Suprapubic skin (tissue), 4 donors: ENCODE measurements at regions not wholly inside any gene's neighbourhood (a gene's known extent, or its start where the extent isn't known, plus 50 kb on each side); places are given as distances from the start of the nearest gene placed in this dataset.

Source experiments
- DNase-seq, 2 donors: peaks; one replicate each; pipeline ENCODE4 v3.0.0-alpha.2; 2019; ENCODE audit warnings: low spot score in 2 of 2
- H3K27ac ChIP-seq: fragments of 200-600 bp; sonication (generic); one replicate; pipeline ENCODE4 v1.5.1; 2019
- H3K27me3 ChIP-seq: fragments of 200-600 bp; sonication (generic); one replicate; pipeline ENCODE4 v1.5.1; 2019
- H3K36me3 ChIP-seq: fragments of 200-600 bp; sonication (generic); one replicate; pipeline ENCODE4 v1.5.1; 2019
- H3K4me1 ChIP-seq: fragments of 200-600 bp; sonication (generic); one replicate; pipeline ENCODE4 v1.5.1; 2019
- H3K4me3 ChIP-seq: fragments of 200-600 bp; sonication (generic); one replicate; pipeline ENCODE4 v1.5.1; 2019; ENCODE audit warnings: mild to moderate bottlenecking
- H3K9me3 ChIP-seq: fragments of 200-600 bp; sonication (generic); one replicate; pipeline ENCODE4 v1.5.1; 2019
- EP300 ChIP-seq: sonication (generic); formaldehyde crosslinking; IDR thresholded peaks from one replicate; pipeline ENCODE4 v1.6.1; 2017; ENCODE audit warnings: antibody characterized with exemption
- POLR2A ChIP-seq, 2 donors: fragments of 450-650 bp; IDR thresholded peaks; one replicate each; pipeline ENCODE4 v1.6.1; 2017; ENCODE audit warnings: antibody characterized with exemption in 2 of 2, mild to moderate bottlenecking in 2 of 2, moderate library complexity in 2 of 2
- POLR2AphosphoS5 ChIP-seq, 3 donors: sonication (generic); formaldehyde crosslinking; IDR thresholded peaks; one replicate each; pipeline ENCODE4 v1.6.1; 2017; ENCODE audit warnings: antibody characterized with exemption in 3 of 3
- WGBS: methylation state at CpG from one replicate; pipeline ENCODE4 v1.1.5; 2018; 5-methylcytosine and 5-hydroxymethylcytosine counted together
- TF ChIP-seq, protein P1 (sequence below), 2 donors: fragments of 200-600 bp in 1 of 2; fragments of 450-650 bp in 1 of 2; sonication (generic) in 1 of 2; IDR thresholded peaks; one replicate each; pipeline ENCODE4 v1.5.1; 2016 to 2019; ENCODE audit warnings: antibody characterized with exemption in 2 of 2, mild to moderate bottlenecking in 1 of 2, moderate library complexity in 1 of 2

DNA sequence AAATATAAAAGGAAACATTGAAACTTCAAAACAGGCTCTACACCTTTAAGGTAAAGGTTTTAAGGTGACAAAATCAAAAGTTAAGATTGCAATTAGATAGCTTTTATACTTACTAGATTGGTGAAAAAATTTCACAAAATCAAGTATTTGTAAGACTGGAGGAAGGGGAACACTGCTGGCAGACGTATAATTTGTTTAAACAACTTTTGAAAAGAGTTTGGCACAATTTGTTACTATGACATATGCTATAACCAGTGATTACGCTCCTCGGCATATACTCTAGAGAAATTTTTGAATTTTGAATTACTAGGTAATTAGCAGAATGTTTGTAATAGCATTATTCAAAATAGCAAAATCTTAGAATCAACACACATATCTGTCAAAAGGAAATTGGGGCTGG, 425.0 kb downstream of the LRRIQ3 start:
- WGBS = 79% methylated on average over 3 of the region's 3 CpGs
- DNase-seq = no peak

GRCh38 chr1:73771396-73771795, 426.6 kb downstream of the LRRIQ3 start:
- no peaks in the 10 kb centered on the region for H3K36me3 ChIP-seq
- no peaks in the 10 kb centered on the region for H3K4me1 ChIP-seq
- H3K27ac ChIP-seq = no peak overlapping the region
- no peaks in the 10 kb centered on the region for H3K27me3 ChIP-seq
- no peaks in the 10 kb centered on the region for H3K9me3 ChIP-seq
- WGBS = 94% methylated on average over 5 of the region's 8 CpGs
- H3K4me3 ChIP-seq = no peak overlapping the region
- no peak for DNase-seq
- TF ChIP-seq POLR2AphosphoS5 (IDR thresholded peaks at IDR 0.05) (no peak), POLR2A (IDR thresholded peaks at IDR 0.05) (no peak), EP300 (no peak)
- TF ChIP-seq, protein P1, sequence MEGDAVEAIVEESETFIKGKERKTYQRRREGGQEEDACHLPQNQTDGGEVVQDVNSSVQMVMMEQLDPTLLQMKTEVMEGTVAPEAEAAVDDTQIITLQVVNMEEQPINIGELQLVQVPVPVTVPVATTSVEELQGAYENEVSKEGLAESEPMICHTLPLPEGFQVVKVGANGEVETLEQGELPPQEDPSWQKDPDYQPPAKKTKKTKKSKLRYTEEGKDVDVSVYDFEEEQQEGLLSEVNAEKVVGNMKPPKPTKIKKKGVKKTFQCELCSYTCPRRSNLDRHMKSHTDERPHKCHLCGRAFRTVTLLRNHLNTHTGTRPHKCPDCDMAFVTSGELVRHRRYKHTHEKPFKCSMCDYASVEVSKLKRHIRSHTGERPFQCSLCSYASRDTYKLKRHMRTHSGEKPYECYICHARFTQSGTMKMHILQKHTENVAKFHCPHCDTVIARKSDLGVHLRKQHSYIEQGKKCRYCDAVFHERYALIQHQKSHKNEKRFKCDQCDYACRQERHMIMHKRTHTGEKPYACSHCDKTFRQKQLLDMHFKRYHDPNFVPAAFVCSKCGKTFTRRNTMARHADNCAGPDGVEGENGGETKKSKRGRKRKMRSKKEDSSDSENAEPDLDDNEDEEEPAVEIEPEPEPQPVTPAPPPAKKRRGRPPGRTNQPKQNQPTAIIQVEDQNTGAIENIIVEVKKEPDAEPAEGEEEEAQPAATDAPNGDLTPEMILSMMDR (IDR thresholded peaks at IDR 0.05) = no peak

More for the DNA sequence above, 425.0 kb downstream of the LRRIQ3 start:
- Histone ChIP-seq H3K4me3 (no peak overlapping the region), H3K27me3 (no peaks in the 10 kb centered on the region), H3K9me3 (no peaks in the 10 kb centered on the region), H3K27ac (no peak overlapping the region), H3K4me1 (no peaks in the 10 kb centered on the region), H3K36me3 (no peaks in the 10 kb centered on the region)
- TF ChIP-seq EP300 (no peak), POLR2A (IDR thresholded peaks at IDR 0.05) (no peak), POLR2AphosphoS5 (IDR thresholded peaks at IDR 0.05) (no peak)
- TF ChIP-seq, protein P1 (IDR thresholded peaks at IDR 0.05) = no peak

DNA sequence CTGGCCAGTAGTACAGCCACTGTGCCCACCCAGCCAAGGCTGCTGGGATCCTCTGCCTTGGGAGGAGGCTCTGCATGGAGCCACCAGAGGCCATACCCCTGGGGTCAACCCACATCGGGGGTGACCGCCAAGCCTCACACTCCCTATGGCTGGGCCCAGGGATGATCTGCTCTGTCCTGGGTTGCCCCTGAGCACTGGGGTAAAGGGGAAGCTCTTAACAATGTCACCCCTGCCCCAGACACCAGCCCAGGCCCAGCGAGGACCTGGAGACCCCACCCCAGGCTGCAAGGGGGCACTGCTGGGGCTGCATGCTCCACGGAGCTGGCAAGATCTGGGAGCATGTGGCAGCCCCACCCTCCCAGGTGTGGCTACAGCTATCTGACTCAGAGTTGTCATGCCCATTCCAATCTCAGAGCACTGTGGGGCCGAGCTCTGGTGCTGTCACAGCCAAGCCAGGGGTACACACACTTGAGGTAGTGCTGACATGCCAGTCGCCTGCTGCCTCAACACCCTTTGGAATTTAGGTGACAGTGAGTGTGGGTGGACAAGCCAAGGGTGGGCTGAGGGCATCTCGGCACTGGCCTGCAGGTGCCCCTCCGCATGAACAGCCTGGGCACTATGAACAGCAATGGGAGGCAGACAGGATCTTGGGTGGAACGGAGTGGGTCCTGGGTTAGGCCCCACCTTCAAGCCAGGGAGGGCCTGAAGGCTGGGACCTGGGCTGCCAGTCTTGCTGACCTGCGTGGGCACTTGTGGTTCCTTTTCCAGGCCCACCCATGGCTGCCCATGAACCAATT, 427.7 kb downstream of the LRRIQ3 start:
- no peaks in the 10 kb centered on the region for H3K27me3 ChIP-seq
- 89% methylated on average over 4 of the region's 10 CpGs for WGBS

DNA sequence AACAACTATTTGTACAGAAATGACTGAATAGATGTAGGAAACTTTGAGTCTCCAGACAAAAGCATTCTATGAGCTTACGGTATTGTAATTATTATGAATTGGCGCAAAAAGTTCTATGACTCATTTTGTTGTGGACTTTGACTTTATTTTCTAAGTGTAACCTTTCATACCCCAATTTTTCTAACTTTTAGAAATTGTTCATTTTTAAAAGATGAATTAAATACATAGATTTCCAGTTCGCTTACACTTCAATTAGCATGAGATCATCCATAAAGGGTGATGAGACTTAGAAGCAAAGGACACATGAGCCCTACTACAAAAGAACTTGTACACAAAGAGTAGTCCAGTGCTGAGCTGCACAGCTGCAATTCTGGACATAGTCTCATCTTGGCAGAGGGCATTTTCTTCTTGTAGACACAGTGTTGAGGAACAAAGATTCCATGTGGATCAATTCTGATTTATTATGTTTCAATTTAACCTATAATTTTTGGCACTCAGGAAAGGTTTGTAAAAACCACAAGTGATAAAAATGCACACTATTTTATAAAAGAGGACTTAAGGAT, 431.1 kb downstream of the LRRIQ3 start:
- TF ChIP-seq, protein P1 (IDR thresholded peaks at IDR 0.05) = no peak
- TF ChIP-seq POLR2A (IDR thresholded peaks at IDR 0.05) (no peak), POLR2AphosphoS5 (IDR thresholded peaks at IDR 0.05) (no peak), EP300 (no peak)
- no peak for DNase-seq
- no peaks in the 10 kb centered on the region for H3K27me3 ChIP-seq
- no peaks in the 10 kb centered on the region for H3K36me3 ChIP-seq
- WGBS = 63% methylated on average over 3 of the region's 3 CpGs
- H3K27ac ChIP-seq = no peak overlapping the region
- H3K4me3 ChIP-seq = no peak overlapping the region
- H3K4me1 ChIP-seq = no peaks in the 10 kb centered on the region
- no peaks in the 10 kb centered on the region for H3K9me3 ChIP-seq

More for the DNA sequence above, 427.7 kb downstream of the LRRIQ3 start:
- Histone ChIP-seq H3K36me3 (no peaks in the 10 kb centered on the region), H3K4me3 (no peak overlapping the region), H3K9me3 (no peaks in the 10 kb centered on the region), H3K27ac (no peak overlapping the region), H3K4me1 (no peaks in the 10 kb centered on the region)
- no peak for DNase-seq
- no peak for TF ChIP-seq POLR2AphosphoS5 (IDR thresholded peaks at IDR 0.05)
- TF ChIP-seq, protein P1 (IDR thresholded peaks at IDR 0.05) = no peak
- TF ChIP-seq POLR2A (IDR thresholded peaks at IDR 0.05) = no peak
- no peak for TF ChIP-seq EP300

- WGBS = 77% methylated on average over 2 of the region's 2 CpGs
Observed at GRCh38 chr1:73765551-73766233, 432.3 kb downstream of the LRRIQ3 start.

More at GRCh38 chr1:73765551-73766233, 432.3 kb downstream of the LRRIQ3 start:
- no peak for DNase-seq
- no peaks in the 10 kb centered on the region for H3K9me3 ChIP-seq
- H3K36me3 ChIP-seq = no peaks in the 10 kb centered on the region
- TF ChIP-seq POLR2AphosphoS5 (IDR thresholded peaks at IDR 0.05) = no peak
- no peaks in the 10 kb centered on the region for H3K27me3 ChIP-seq
- H3K4me1 ChIP-seq = no peaks in the 10 kb centered on the region
- no peak overlapping the region for H3K4me3 ChIP-seq
- no peak overlapping the region for H3K27ac ChIP-seq
